Endothelial cell of umbilical vein (primary cell): ENCODE measurements at regions not wholly inside any gene's neighbourhood (a gene's known extent, or its start where the extent isn't known, plus 50 kb on each side); places are given as distances from the start of the nearest gene placed in this dataset.

Source experiments
- CTCF ChIP-seq, 2 donors: IDR thresholded peaks; 1 replicate in 1 of 2; 2 replicates in 1 of 2; pipeline ENCODE4 v1.5.1; 2011; ENCODE audit warnings: low read length in 2 of 2, mild to moderate bottlenecking in 2 of 2, moderate library complexity in 2 of 2, control low read depth in 1 of 2, inconsistent platforms in 1 of 2, low read depth in 1 of 2; ENCODE audit not compliant: insufficient read depth in 1 of 2; ENCODE audit errors: extremely low read depth in 1 of 2
- EZH2 ChIP-seq: IDR thresholded peaks from 2 replicates; pipeline ENCODE4 v1.6.1; 2012; ENCODE audit warnings: borderline replicate concordance, low read depth, mild to moderate bottlenecking, moderate library complexity, low read length, inconsistent platforms; ENCODE audit not compliant: severe bottlenecking
- FOS ChIP-seq: IDR thresholded peaks from 2 replicates; pipeline ENCODE4 v1.6.1; 2011; ENCODE audit warnings: mild to moderate bottlenecking, low read length, moderate library complexity, borderline replicate concordance; ENCODE audit not compliant: insufficient read depth
- GATA2 ChIP-seq: IDR thresholded peaks from 2 replicates; pipeline ENCODE4 v1.7.0; 2011; ENCODE audit warnings: low read depth, mild to moderate bottlenecking, moderate library complexity, mixed read lengths, low read length; ENCODE audit not compliant: insufficient read length, insufficient read depth
- JUN ChIP-seq: IDR thresholded peaks from 2 replicates; pipeline ENCODE4 v1.6.1; 2011; ENCODE audit warnings: borderline replicate concordance, low read depth; ENCODE audit not compliant: insufficient read length, insufficient read depth
- MAX ChIP-seq: IDR thresholded peaks from 2 replicates; pipeline ENCODE4 v1.6.1; 2011; ENCODE audit not compliant: insufficient read depth, insufficient read length
- MYC ChIP-seq: IDR thresholded peaks from one replicate; pipeline ENCODE4 v1.6.1; 2011; ENCODE audit warnings: mild to moderate bottlenecking, low read depth, low read length
- POLR2A ChIP-seq: IDR thresholded peaks from 2 replicates; pipeline ENCODE4 v1.6.1; 2012; ENCODE audit warnings: low read depth, mild to moderate bottlenecking, control low read depth, low read length
- POLR2AphosphoS5 ChIP-seq: IDR thresholded peaks from 2 replicates; pipeline ENCODE4 v1.6.1; 2012; ENCODE audit warnings: low read depth, mild to moderate bottlenecking, control low read depth, low read length, moderate library complexity; ENCODE audit not compliant: insufficient read depth

GRCh38 chr13:103969520-103970050, 903.4 kb upstream of the SLC10A2 start:
- TF ChIP-seq EZH2 (no peak), POLR2A (no peak), CTCF (IDR thresholded peaks at IDR 0.05; ENCODE audit: extremely low read depth in 1 of 2, insufficient read depth in 1 of 2, low read depth in 1 of 2, low read length in 2 of 2) (no peak), POLR2AphosphoS5 (no peak), MAX (no peak), FOS (no peak), MYC (no peak), GATA2 (no peak), JUN (no peak)
